K562 (cell line): ENCODE measurements at regions not wholly inside any gene's neighbourhood (a gene's known extent, or its start where the extent isn't known, plus 50 kb on each side); places are given as distances from the start of the nearest gene placed in this dataset.

Experiments used
- ATAC-seq: fragments of 200-7000 bp; cut with Tn5 transposase; 3 replicates; pipeline ENCODE4 v1.9.1; 2020; ENCODE audit warnings: moderate library complexity
- BruUV-seq: library from RNA; stranded (reverse); fragments of 400-500 nt; replicated peaks from 2 replicates; lab custom pipeline; 2021; lab: Mats Ljungman, UMichigan
- CTCF ChIA-PET: fragments of 300-600 bp; formaldehyde crosslinking; extraction: SDS; loops from one replicate; lab custom pipeline; 2021; ENCODE audit warnings: low intra/inter-chr PET ratio; lab: Yijun Ruan, JAX
- POLR2A ChIA-PET: fragments of 300-600, 350-650 bp; sonication (Branson Sonifier 250); formaldehyde crosslinking; extraction: SDS; loops from one replicate; lab custom pipeline; 2021; ENCODE audit warnings: antibody characterized with exemption, inconsistent platforms; lab: Yijun Ruan, JAX
- DNase-seq, 4 experiments: peaks; one replicate each; pipeline versions ENCODE4 v3.0.0 to v3.0.0-alpha.2; 2011 to 2018; ENCODE audit warnings: low spot score in 3 of 4, mixed read lengths in 3 of 4; ENCODE audit errors: extremely low read depth in 1 of 4
- FAIRE-seq: peaks from 2 replicates; lab custom pipeline; 2011; peaks lifted over from hg19 to GRCh38; lab: Jason Lieb, UNC
- H2AFZ ChIP-seq: 2 replicates; pipeline ENCODE4 v1.6.0; 2011; ENCODE audit warnings: low read depth, low read length, control low read depth, inconsistent platforms
- H3K27ac ChIP-seq: fragments of 200-600 bp; 3 replicates; pipeline ENCODE4 v1.8.0; 2011; ENCODE audit warnings: low read depth, mild to moderate bottlenecking, control low read depth, inconsistent platforms, low read length, moderate library complexity, mixed read lengths; ENCODE audit errors: extremely low read depth
- H3K27me3 ChIP-seq, 2 experiments: fragments of 300-600 bp in 1 of 2; 2 replicates in 1 of 2; 3 replicates in 1 of 2; pipeline versions ENCODE4 v1.6.0 to v1.8.0; 2011; ENCODE audit warnings: inconsistent platforms in 2 of 2, low read length in 2 of 2, mild to moderate bottlenecking in 1 of 2, mixed read lengths in 1 of 2, moderate library complexity in 1 of 2; ENCODE audit not compliant: control insufficient read depth in 2 of 2, insufficient read depth in 2 of 2
- H3K36me3 ChIP-seq: fragments of 300-600 bp; 3 replicates; pipeline ENCODE4 v1.8.0; 2011; ENCODE audit warnings: mild to moderate bottlenecking, low read length, inconsistent platforms; ENCODE audit not compliant: control insufficient read depth, insufficient read depth
- H3K4me1 ChIP-seq, 2 experiments: fragments of 200-600 bp in 1 of 2; replicated peaks in 1 of 2; 2 replicates in 1 of 2; 3 replicates in 1 of 2; pipeline versions ENCODE4 v1.5.1 to v1.8.0; 2011; ENCODE audit warnings: inconsistent platforms in 2 of 2, low read length in 2 of 2, mild to moderate bottlenecking in 1 of 2, mixed read lengths in 1 of 2, moderate library complexity in 1 of 2; ENCODE audit not compliant: control insufficient read depth in 2 of 2, insufficient read depth in 2 of 2
- H3K4me2 ChIP-seq: 2 replicates; pipeline ENCODE4 v1.6.1; 2011; ENCODE audit warnings: low read length, control low read depth, inconsistent platforms, mixed read lengths; ENCODE audit not compliant: insufficient read depth
- H3K4me3 ChIP-seq: fragments of 200-600 bp; sonication (generic), shearing (Covaris generic); 2 replicates; pipeline ENCODE4 v1.5.1; 2016; ENCODE audit warnings: control low read depth, inconsistent platforms
- H3K79me2 ChIP-seq: fragments of 200-600 bp; 3 replicates; pipeline ENCODE4 v1.8.0; 2011; ENCODE audit warnings: low read length, inconsistent platforms; ENCODE audit not compliant: control insufficient read depth, insufficient read depth
- H3K9ac ChIP-seq, 2 experiments: 2 replicates each; pipeline versions ENCODE4 v1.6.0 to v1.6.1; 2011; ENCODE audit warnings: low read depth in 2 of 2, low read length in 2 of 2, control low read depth in 1 of 2, inconsistent platforms in 1 of 2, mild to moderate bottlenecking in 1 of 2, mixed read lengths in 1 of 2; ENCODE audit not compliant: insufficient read depth in 1 of 2
- H3K9me1 ChIP-seq: one replicate; pipeline ENCODE4 v1.6.0; 2011; ENCODE audit warnings: inconsistent platforms, mild to moderate bottlenecking, low read length, moderate library complexity; ENCODE audit not compliant: control insufficient read depth, insufficient read depth
- H3K9me3 ChIP-seq: replicated peaks from 2 replicates; pipeline ENCODE4 v1.5.1; 2011; ENCODE audit warnings: low read depth, low read length, inconsistent platforms; ENCODE audit not compliant: control insufficient read depth, insufficient read depth
- H4K20me1 ChIP-seq: replicated peaks from 2 replicates; pipeline ENCODE4 v1.6.1; 2011; ENCODE audit warnings: low read length, inconsistent platforms, mixed read lengths; ENCODE audit not compliant: control insufficient read depth, insufficient read depth
- ARID3B ChIP-seq: fragments of 250-450 bp; sonication (Bioruptor Pico); IDR thresholded peaks from 2 replicates; pipeline ENCODE4 v1.4.0; 2020; ENCODE audit warnings: borderline replicate concordance
- CBFA2T2 ChIP-seq: fragments of 450-650 bp; conservative IDR thresholded peaks from 2 replicates; pipeline ENCODE4 v1.6.1; 2017; ENCODE audit warnings: mild to moderate bottlenecking
- CHCHD3 ChIP-seq: fragments of 250-450 bp; sonication (Bioruptor Pico); IDR thresholded peaks from 2 replicates; pipeline ENCODE4 v2.1.2; 2022; ENCODE audit warnings: mild to moderate bottlenecking
- CTBP1 ChIP-seq: fragments of 450-650 bp; IDR thresholded peaks from 2 replicates; pipeline ENCODE4 v1.6.1; 2016; ENCODE audit warnings: borderline replicate concordance
- GABPB1 ChIP-seq: sonication (generic); formaldehyde crosslinking; IDR thresholded peaks from 2 replicates; pipeline ENCODE4 v1.8.0; 2022; ENCODE audit warnings: mild to moderate bottlenecking, missing genetic modification reagents
- KDM2B ChIP-seq: fragments of 250-450 bp; sonication (Bioruptor Pico); IDR thresholded peaks from 2 replicates; pipeline ENCODE4 v1.8.0; 2021; ENCODE audit warnings: mild to moderate bottlenecking, moderate library complexity
- TSC22D4 ChIP-seq: fragments of 450-650 bp; IDR thresholded peaks from 2 replicates; pipeline ENCODE4 v1.6.1; 2016; ENCODE audit warnings: missing genetic modification characterization, missing biosample characterization, control low read depth
- ZNF263 ChIP-seq: sonication (generic); formaldehyde crosslinking; IDR thresholded peaks from 2 replicates; pipeline ENCODE4 v1.8.0; 2022; ENCODE audit warnings: mild to moderate bottlenecking, missing genetic modification reagents, borderline replicate concordance
- ZNF274 ChIP-seq: IDR thresholded peaks from 2 replicates; pipeline ENCODE4 v1.6.1; 2011; ENCODE audit warnings: low read depth, mild to moderate bottlenecking, low read length, moderate library complexity, borderline replicate concordance
- ZNF695 ChIP-seq: fragments of 450-650 bp; formaldehyde crosslinking; IDR thresholded peaks from 2 replicates; pipeline ENCODE4 v1.4.0; 2020; ENCODE audit warnings: mild to moderate bottlenecking, moderate library complexity
- WGBS: fragments of 100-300 bp; shearing (Covaris generic); methylation state at CpG from one replicate; pipeline ENCODE4 v1.1.6; 2016; ENCODE audit warnings: low coverage, mixed read lengths; ENCODE audit not compliant: insufficient coverage; ENCODE audit errors: missing lambda C conversion rate; 5-methylcytosine and 5-hydroxymethylcytosine counted together
- in situ Hi-C: fragments of 300-500 bp; cut with MboI; formaldehyde crosslinking; loops from 4 replicates; pipeline ENCODE4 v1.15.0; 2018; ENCODE audit warnings: inconsistent platforms, mixed read lengths
- intact Hi-C: fragments of 100-400 bp; cut with micrococcal nuclease; formaldehyde crosslinking; loops from 2 replicates; pipeline ENCODE4 v1.14.2; 2022
- TF ChIP-seq, protein P1 (sequence below): fragments of 450-650 bp; formaldehyde crosslinking; IDR thresholded peaks from 2 replicates; pipeline ENCODE4 v1.4.0; 2020; ENCODE audit warnings: mild to moderate bottlenecking, moderate library complexity

GRCh38 chr6:145169726-145170224 lies 565.5 kb downstream of the EPM2A start (continued):
- TF ChIP-seq, protein P1, sequence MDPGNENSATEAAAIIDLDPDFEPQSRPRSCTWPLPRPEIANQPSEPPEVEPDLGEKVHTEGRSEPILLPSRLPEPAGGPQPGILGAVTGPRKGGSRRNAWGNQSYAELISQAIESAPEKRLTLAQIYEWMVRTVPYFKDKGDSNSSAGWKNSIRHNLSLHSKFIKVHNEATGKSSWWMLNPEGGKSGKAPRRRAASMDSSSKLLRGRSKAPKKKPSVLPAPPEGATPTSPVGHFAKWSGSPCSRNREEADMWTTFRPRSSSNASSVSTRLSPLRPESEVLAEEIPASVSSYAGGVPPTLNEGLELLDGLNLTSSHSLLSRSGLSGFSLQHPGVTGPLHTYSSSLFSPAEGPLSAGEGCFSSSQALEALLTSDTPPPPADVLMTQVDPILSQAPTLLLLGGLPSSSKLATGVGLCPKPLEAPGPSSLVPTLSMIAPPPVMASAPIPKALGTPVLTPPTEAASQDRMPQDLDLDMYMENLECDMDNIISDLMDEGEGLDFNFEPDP (CRISPR knock-in tag): no peak

DNA sequence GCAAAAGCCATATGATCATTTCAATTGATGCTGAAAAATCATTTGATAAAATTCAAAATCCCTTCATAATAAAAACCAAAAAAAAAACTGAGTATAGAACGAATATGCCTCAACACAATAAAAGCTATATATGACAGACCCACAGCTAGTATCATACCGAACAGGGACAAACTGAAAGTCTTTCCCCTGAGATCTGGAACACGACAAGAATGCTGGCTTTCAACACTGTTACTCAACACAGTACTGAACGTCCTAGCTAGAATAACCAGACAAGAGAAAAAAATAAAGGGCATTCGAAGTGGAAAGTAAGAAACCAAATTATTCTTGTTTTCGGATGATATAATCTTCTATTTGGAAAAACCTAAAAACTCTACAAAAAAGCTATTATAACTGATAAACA lies 559.9 kb downstream of the EPM2A start:
- DNase-seq: no peak
- WGBS: 0% methylated on average over 6 of the region's 6 CpGs
- H3K36me3 ChIP-seq: no peaks in the 10 kb centered on the region
- ChIA-PET POLR2A (no interaction called here), CTCF (no interaction called here)
- ATAC-seq: no peak
- intact Hi-C loops (no loop called here), in situ Hi-C loops (no loop called here)
- H3K9me3 ChIP-seq: 0 out of 2 replicates have a peak, but pooled peaks cover 2% of the 10 kb centered on the region
- no peak overlapping the region for H3K4me3 ChIP-seq
- H3K9me1 ChIP-seq: no peaks in the 10 kb centered on the region
- FAIRE-seq: no peak
- H2AFZ ChIP-seq: no peak overlapping the region
- no peak overlapping the region for H3K9ac ChIP-seq
- H3K27me3 ChIP-seq: no peaks in the 10 kb centered on the region
- no peaks in the 10 kb centered on the region for H3K4me1 ChIP-seq
- TF ChIP-seq CHCHD3 (CRISPR knock-in tag) (no peak), TSC22D4 (tag) (no peak), CTBP1 (no peak), ZNF263 (CRISPR knock-in tag) (no peak), ZNF695 (no peak), CBFA2T2 (no peak), ZNF274 (no peak), GABPB1 (CRISPR knock-in tag) (no peak), ARID3B (CRISPR knock-in tag) (no peak), KDM2B (CRISPR knock-in tag) (no peak)
- H3K4me2 ChIP-seq: no peak overlapping the region
- no peak overlapping the region for H3K27ac ChIP-seq
- no TSS peak for BruUV-seq
- H3K79me2 ChIP-seq: no peaks in the 10 kb centered on the region
- no peaks in the 10 kb centered on the region for H4K20me1 ChIP-seq
